HG02798 (cell line): ENCODE measurements at regions not wholly inside any gene's neighbourhood (a gene's known extent, or its start where the extent isn't known, plus 50 kb on each side); places are given as distances from the start of the nearest gene placed in this dataset.

Source experiments
- ATAC-seq: cut with Tn5 transposase; IDR thresholded peaks from one replicate; pipeline ENCODE4 v1.9.1; 2021; ENCODE audit warnings: mild to moderate bottlenecking; ENCODE audit not compliant: unreplicated experiment, poor library complexity

DNA sequence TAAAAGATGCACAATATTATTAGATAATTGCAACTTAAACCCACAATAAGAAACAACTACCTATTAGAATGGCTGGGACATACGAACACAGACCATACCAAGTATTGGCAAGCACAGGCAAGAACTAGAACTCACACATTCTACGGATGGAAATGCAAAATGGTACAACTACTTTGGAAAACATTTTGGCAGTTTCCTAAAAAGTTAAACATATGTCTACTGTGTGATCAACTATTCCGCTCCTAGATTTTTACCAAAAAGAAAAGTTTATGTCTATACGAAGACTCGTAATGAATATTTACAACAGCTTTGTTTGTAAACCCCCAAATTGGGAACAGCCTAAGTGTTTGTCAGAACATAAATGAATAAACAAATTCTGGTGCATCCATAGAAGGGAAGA lies 194.7 kb downstream of the FGFR2 start:
- no peak for ATAC-seq

GRCh38 chr10:121404611-121405010 lies 193.6 kb downstream of the FGFR2 start:
- no peak for ATAC-seq

GRCh38 chr10:121405096-121405495 lies 193.1 kb downstream of the FGFR2 start:
- ATAC-seq = no peak

DNA sequence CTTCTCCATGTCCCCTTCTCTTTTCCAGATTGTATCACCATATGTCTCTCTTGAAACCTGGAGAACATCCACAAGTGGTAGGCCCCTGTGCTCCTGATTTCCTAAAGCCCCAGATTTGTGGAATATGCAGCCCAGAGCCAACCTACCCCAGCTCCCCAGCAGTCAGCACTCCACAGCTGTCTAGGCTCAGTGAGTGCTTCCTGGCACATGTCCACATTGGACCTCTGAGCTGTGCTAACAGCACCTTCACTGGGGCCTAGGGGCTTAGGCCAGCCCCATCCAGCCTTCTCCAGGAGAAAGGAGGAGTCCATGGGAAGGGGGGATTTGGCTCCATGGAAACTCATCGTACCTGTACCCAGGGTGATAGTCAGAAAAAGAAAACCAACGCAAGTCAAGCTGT lies 192.7 kb downstream of the FGFR2 start:
- ATAC-seq = no peak

DNA sequence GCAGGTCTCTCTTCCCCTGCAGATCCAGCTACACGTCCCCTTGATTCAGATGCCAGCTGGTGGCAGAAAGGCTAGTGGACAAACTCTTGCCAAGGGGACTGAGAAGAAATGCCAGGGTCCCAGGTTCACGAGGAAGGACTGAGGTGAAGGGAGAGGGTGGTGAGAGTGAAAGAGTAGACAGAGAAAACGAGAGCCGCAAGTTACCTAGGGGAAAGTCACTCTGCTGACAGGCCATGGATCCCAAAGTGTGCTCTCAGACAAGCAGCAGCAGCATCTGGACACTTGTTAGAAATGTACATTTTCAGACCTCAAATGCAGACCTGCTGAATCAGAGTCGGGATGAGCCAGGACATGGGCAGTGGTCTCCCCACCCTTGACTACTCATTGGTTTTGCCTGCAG lies 192.3 kb downstream of the FGFR2 start:
- ATAC-seq = no peak

DNA sequence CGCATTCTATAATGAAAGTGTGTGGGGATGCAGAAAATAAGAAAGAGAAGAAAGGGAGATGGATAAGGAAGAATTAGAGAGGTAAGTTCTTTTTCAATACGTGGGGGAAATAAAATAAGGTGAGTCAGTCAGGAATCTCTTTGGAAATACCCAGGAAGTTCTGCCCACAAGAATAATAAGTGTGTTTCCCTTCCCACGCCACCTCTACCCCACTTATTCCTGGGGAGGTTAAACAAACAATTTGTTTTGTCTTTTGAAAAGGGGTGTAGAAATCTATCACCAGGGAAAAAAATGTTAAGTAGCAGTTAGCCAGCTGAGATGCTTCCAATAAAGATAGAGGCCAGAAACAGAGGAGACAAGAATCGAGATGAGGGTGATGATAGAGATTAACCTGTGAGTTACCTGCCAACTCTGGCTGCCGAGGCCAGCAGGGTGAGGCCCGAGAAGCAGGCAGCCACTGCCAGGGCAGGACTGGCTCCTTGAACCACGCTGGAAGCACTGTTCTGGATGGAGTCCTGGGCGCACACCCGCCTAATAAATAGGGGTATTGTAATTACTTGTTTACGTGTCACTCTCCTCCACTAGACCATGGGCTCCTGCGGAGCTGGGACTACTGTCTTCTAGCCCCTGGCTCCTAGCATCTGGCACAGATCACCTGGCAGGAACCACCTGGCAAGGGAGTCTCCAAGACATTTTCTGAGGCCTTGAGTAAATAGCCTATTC lies 191.3 kb downstream of the FGFR2 start:
- ATAC-seq = no peak

- no peak for ATAC-seq
Observed at GRCh38 chr10:121409466-121410104, 188.7 kb downstream of the FGFR2 start.

DNA sequence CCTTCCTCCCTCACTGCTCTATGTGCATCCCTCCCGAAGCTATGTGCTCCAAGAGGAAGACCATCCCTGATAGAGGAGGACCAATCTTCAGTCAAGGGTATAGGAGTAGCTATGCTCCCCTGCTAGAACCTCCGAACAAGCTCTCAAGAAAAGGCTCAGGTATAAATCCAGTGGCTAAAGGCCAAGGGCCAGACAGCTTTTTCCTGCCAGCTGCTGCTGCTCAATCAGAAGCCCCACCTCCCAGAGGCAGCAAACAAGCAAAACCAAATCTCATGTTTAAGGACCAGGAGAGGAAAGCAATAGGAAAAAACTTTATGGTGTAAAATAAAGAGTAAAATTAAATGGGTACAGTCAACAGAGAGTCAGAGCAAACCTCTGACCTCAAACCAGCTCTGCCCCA lies 187.2 kb downstream of the FGFR2 start:
- ATAC-seq = no peak

DNA sequence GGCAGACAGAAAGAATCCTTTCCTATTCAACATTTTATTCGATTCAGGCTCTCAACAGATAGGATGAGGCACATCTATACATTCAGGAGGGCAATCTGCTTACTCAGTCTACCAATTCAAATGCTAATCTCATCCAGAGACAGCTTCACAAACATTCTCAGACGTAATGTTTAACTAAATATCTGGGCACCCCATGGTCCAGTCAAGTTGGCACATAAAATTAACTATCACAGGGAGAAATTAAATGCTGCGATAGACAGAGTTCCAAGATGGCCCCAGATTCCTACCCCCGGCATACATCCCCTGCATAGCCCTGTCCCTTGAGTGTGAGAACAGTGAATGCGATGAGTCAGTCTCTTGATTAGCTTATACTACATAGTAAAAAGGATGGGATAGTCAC lies 184.3 kb downstream of the FGFR2 start:
- no peak for ATAC-seq

GRCh38 chr10:121414366-121415062 lies 183.7 kb downstream of the FGFR2 start:
- no peak for ATAC-seq

DNA sequence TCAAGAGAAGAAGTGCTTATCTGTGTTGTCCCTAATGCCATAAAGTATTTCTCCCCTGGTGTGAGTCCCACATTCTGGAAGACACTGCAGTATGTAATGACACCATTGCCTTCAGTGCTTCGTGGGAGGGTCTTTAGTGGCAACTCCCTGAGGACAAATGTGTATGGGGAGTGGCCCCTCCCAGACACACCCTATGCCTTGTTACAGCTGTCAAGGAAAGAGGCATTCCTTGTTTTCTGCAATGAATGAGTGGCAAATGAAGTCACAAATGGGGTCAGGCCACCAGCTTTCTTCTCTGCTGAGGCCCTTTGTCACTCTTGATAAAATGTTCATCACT lies 183.2 kb downstream of the FGFR2 start:
- ATAC-seq = no peak

- no peak for ATAC-seq
Observed at GRCh38 chr10:121416071-121416470, 182.2 kb downstream of the FGFR2 start.

GRCh38 chr10:121417298-121417697 lies 180.9 kb downstream of the FGFR2 start:
- ATAC-seq = no peak

GRCh38 chr10:121418126-121418777 lies 180.0 kb downstream of the FGFR2 start:
- no peak for ATAC-seq

- no peak for ATAC-seq
Observed at GRCh38 chr10:121420006-121420405, 178.2 kb downstream of the FGFR2 start.

DNA sequence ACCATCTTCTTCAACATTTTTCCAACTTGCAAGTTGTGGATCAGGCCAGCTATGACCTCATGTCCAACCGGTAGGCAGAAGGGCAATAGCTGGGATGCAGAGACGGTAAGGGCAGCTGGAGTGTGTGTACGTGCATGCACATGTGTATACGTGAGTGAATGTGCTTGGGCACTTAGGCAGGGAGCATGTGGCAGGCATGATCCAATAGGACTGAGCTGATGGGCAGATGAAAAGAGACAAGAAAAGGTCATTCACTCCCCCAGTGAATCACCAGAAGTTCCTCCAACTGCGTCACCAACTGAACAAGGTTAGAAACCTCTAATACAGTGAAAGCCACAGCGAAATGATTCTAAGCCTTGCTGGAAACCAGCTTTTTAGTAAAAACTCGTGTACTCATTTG lies 176.1 kb downstream of the FGFR2 start:
- ATAC-seq = no peak

DNA sequence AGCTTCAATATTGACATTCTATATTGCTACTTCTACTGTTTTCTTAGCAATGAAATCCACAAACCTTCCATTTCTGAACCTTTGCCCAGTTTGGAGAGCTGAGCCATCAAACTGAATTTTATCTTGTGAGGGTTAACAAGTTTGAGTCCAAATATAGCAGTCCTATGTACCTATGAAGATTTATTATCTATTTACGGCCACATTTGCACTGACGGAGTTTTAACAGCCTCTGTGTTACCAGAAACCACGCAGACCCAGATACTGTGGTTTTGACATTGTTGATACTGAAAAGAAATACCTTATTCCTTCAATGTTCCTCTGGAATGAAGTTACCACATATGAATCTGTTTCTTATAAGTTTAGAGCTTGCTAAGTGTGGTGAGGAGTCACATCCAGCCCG lies 172.6 kb downstream of the FGFR2 start:
- no peak for ATAC-seq

DNA sequence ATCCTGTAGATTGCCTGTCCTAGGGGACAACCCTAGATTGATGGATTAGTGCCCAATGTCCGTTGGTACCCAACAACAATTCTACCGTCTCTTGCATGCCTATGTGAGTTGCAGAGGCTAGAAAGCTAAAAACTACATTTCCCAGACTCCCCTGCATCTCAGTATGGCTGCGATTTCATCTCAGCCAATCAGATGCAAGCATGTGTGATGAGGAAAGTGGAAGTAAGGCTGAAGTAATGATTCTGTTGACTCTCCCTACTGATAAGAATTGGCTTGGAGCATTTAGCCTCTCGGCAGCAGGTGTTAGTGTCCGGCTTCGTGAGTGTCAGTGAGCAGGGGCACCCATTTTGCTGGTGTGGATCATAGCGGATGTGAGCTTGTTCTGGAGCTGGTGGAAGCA lies 171.9 kb downstream of the FGFR2 start:
- ATAC-seq = no peak
